Activated CD8-positive, alpha-beta T cell treated with anti-CD3 and anti-CD28 coated beads for 36 hours (primary cell): ENCODE measurements at regions not wholly inside any gene's neighbourhood (a gene's known extent, or its start where the extent isn't known, plus 50 kb on each side); places are given as distances from the start of the nearest gene placed in this dataset.

Experiments
- ATAC-seq: fragments of 200-7000 bp; cut with Tn5 transposase; one replicate; pipeline ENCODE4 v1.10.0; 2021; ENCODE audit warnings: mild to moderate bottlenecking, moderate library complexity
- CTCF ChIA-PET: fragments of 350-600 bp; sonication (Branson Sonifier 250); formaldehyde crosslinking; loops from one replicate; lab custom pipeline; 2021; ENCODE audit warnings: antibody characterized with exemption; lab: Charles Lee
- POLR2A ChIA-PET: fragments of 350-600 bp; sonication (Branson Sonifier 250); formaldehyde crosslinking; loops from one replicate; lab custom pipeline; 2021; ENCODE audit warnings: antibody characterized with exemption; lab: Charles Lee
- DNase-seq: peaks from one replicate; pipeline ENCODE4 v3.0.0-alpha.2; 2020
- H3K27ac Mint-ChIP-seq: one replicate; pipeline ENCODE4 v1.8.0; 2021; ENCODE audit warnings: mild to moderate bottlenecking, mixed read lengths
- H3K27me3 Mint-ChIP-seq: one replicate; pipeline ENCODE4 v1.8.0; 2021; ENCODE audit warnings: mixed read lengths
- H3K36me3 Mint-ChIP-seq: one replicate; pipeline ENCODE4 v1.8.0; 2021; ENCODE audit warnings: low read depth, mixed read lengths
- H3K4me1 Mint-ChIP-seq: one replicate; pipeline ENCODE4 v1.8.0; 2021; ENCODE audit warnings: low read depth, mixed read lengths
- H3K4me3 Mint-ChIP-seq: one replicate; pipeline ENCODE4 v1.8.0; 2021; ENCODE audit warnings: mild to moderate bottlenecking, moderate library complexity, mixed read lengths
- H3K9me3 Mint-ChIP-seq: one replicate; pipeline ENCODE4 v1.8.0; 2021; ENCODE audit warnings: mixed read lengths
- CTCF ChIP-seq: fragments of 200-600 bp; IDR thresholded peaks from one replicate; pipeline ENCODE4 v1.8.0; 2022; ENCODE audit warnings: antibody characterized with exemption, mild to moderate bottlenecking
- intact Hi-C: fragments of 100-400 bp; cut with micrococcal nuclease; formaldehyde crosslinking; loops from one replicate; pipeline ENCODE4 v1.10.0; 2022

GRCh38 chr2:167411367-167411766, 523.1 kb downstream of the XIRP2 start:
- no peaks in the 10 kb centered on the region for H3K27me3 Mint-ChIP-seq
- H3K4me1 Mint-ChIP-seq, result no peaks in the 10 kb centered on the region
- POLR2A ChIA-PET, result no interaction called here
- DNase-seq (no peak), ATAC-seq (no peak)
- CTCF ChIA-PET, result interaction anchor here (0.7 kb wide), 1 partner anchor 10 kb away, joined by 3 read pairs; no protein-coding TSS in a partner anchor
- intact Hi-C loops, result no loop called here
- peaks cover 9% of the 10 kb centered on the region for H3K9me3 Mint-ChIP-seq
- no peaks in the 10 kb centered on the region for H3K36me3 Mint-ChIP-seq
- H3K27ac Mint-ChIP-seq, result no peak overlapping the region
- no peak overlapping the region for H3K4me3 Mint-ChIP-seq
- no peak for TF ChIP-seq CTCF

DNA sequence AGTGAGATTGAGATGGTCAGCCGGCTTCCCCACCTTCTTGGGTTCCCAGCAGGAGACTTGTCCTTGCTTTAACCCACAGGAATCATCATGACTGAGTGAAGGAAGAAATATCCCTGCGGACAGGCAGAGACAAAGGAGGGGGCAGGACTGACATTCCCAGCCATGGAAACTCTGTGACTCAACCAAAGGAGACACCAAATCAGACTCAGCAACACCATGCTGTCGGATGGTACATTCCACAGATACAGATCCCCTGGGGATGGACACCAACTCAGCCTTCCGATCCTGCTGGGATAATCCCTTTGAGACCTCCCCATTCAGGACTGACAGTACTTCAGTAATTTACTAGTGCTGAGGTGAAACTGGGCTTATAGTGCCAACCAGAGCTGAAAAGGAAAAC, 518.3 kb downstream of the XIRP2 start:
- intact Hi-C loops, result no loop called here
- H3K9me3 Mint-ChIP-seq, result peaks cover 3% of the 10 kb centered on the region
- H3K36me3 Mint-ChIP-seq, result no peaks in the 10 kb centered on the region
- no peak for TF ChIP-seq CTCF
- ATAC-seq (no peak), DNase-seq (no peak)
- H3K27me3 Mint-ChIP-seq, result no peaks in the 10 kb centered on the region
- H3K4me3 Mint-ChIP-seq, result no peak overlapping the region
- no peak overlapping the region for H3K27ac Mint-ChIP-seq
- H3K4me1 Mint-ChIP-seq, result no peaks in the 10 kb centered on the region
- POLR2A ChIA-PET, result no interaction called here
- CTCF ChIA-PET, result no interaction called here

DNA sequence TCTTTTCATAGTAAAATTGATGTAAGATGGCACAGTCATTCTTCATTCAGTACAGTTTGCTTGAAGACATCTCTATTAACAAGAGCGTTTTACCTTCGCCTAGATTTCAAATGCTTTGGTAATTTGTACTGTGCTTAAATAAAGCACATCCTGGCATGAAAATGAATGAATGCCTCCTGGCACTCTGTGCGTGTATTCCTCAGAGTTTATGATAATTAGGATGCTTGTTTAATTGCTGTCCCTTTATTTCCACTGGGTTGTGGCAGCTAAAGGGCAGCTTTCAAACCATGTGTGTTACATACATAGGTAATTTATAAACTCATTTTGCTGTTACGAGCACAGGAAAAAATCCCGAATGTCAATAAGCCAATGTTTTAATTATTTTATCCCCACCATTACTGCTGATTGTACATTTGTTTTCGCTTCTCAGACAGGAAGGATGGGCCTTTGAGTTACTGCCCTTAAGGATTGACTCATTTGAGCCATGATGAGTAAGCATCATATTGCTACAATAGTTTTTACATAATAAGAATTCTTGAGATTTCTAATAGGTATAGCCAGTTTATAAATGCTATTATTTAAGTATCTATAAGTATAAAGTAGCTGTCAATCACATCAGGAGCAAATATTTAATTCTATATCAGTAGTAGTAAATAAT, 516.5 kb downstream of the XIRP2 start:
- Mint-ChIP-seq H3K27ac (no peak overlapping the region), H3K9me3 (peaks cover 3% of the 10 kb centered on the region), H3K27me3 (no peaks in the 10 kb centered on the region), H3K4me1 (no peaks in the 10 kb centered on the region), H3K36me3 (no peaks in the 10 kb centered on the region), H3K4me3 (no peak overlapping the region)
- ATAC-seq (no peak), DNase-seq (no peak)
- no peak for TF ChIP-seq CTCF
- CTCF ChIA-PET, result no interaction called here
- intact Hi-C loops, result no loop called here
- POLR2A ChIA-PET, result no interaction called here

- no peak overlapping the region for H3K27ac Mint-ChIP-seq
- DNase-seq (no peak), ATAC-seq (no peak)
- ChIA-PET POLR2A (no interaction called here), CTCF (interaction anchor here (0.6 kb wide), 1 partner anchor 10 kb away, joined by 3 read pairs; no protein-coding TSS in a partner anchor)
- no peaks in the 10 kb centered on the region for H3K27me3 Mint-ChIP-seq
- peaks cover 3% of the 10 kb centered on the region for H3K9me3 Mint-ChIP-seq
- TF ChIP-seq CTCF, result no peak
- no peak overlapping the region for H3K4me3 Mint-ChIP-seq
- H3K36me3 Mint-ChIP-seq, result no peaks in the 10 kb centered on the region
- H3K4me1 Mint-ChIP-seq, result no peaks in the 10 kb centered on the region
- intact Hi-C loops, result no loop called here
Measured at GRCh38 chr2:167401309-167401708, 513.0 kb downstream of the XIRP2 start.

DNA sequence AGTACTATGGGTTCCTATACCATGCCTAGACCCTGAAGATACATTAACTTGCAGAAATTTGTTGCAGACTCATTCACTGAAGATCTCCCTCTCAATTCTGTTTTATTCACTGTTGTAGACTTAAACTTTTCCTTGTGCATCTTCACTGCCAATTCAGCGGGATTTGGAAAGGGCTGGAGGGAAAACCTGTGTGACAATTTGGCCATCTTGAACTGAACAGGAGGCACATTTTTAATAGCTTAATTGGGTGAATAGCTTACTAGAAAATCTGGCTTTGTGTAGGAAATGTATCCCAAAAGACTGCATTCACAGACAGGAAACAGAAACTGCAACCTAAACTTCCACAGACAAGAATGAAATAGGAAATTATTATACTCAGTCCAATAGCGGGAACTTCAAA, 512.3 kb downstream of the XIRP2 start:
- Mint-ChIP-seq H3K4me1 (no peaks in the 10 kb centered on the region), H3K27ac (no peak overlapping the region), H3K9me3 (peaks cover 3% of the 10 kb centered on the region), H3K36me3 (no peaks in the 10 kb centered on the region), H3K4me3 (no peak overlapping the region), H3K27me3 (no peaks in the 10 kb centered on the region)
- intact Hi-C loops, result no loop called here
- ATAC-seq, result no peak
- ChIA-PET CTCF (no interaction called here), POLR2A (no interaction called here)
- TF ChIP-seq CTCF, result no peak
- no peak for DNase-seq
